Daoy (cell line): ENCODE measurements at regions not wholly inside any gene's neighbourhood (a gene's known extent, or its start where the extent isn't known, plus 50 kb on each side); places are given as distances from the start of the nearest gene placed in this dataset.
"Not testable (repeated sequence)": the region's sequence is repeated elsewhere in the genome, so short reads cannot be mapped to it uniquely, and the experiment has no call there.

Experiments used
- DNase-seq: peaks from one replicate; pipeline ENCODE4 v3.0.0-alpha.2; 2015; ENCODE audit warnings: low read depth

- no peak for DNase-seq
These were observed 113.5 kb downstream of the TMEM30B start for GRCh38 chr14:61167642-61168041.

DNA sequence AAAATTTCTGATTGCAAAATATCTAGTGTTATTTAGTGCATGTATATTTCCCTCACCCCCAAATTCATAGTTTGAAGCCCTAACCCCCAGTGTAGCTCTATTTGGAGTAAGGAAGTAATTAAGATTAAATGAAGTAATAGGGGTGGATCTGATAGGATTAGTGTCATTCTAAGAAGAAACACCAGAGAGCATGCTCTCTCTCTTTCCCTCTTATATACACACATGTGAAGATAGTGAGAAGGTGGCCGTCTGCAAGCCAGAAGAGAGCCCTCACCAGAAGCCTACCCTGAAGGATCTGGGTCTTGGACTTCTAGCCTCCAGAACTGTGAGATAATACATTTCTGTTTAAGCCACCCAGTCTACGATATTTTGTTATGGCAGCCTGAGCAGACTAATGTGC lies 120.3 kb downstream of the TMEM30B start:
- DNase-seq: no peak

- no peak for DNase-seq
These were observed 126.5 kb downstream of the TMEM30B start for GRCh38 chr14:61154641-61155040.

DNA sequence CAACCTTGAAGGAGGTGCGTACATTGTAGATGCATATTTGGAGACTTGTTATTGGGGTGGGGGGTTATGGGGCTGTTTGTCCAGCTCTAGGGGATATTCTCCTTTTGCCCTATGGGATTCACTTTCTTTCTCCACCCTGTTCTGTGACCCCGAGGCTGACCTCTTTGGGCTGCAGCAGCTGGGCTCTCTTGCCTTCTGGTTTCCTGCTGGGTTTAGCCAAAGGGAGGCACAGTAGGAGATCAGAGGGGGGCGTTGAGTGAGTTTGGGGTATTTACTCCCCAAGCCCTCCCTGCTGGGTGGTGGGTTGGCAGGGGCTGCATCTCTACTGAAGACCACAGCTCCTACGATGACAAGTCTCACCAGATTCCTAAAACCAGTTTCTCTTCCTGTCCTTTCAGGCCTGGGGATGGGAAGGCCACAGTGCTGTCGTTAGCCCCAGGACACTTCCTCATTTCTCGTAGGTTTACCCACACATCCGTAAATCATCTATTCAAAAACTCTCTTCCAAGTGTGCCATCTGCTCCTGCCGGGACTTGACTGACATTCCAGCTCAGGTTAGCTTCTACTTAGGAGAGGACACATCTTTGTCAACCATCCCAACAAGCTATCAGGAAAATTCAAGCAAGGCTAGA lies 127.1 kb downstream of the TMEM30B start:
- DNase-seq: no peak

GRCh38 chr14:61153431-61153830 lies 127.7 kb downstream of the TMEM30B start:
- DNase-seq: peak; percentile 83

GRCh38 chr14:61152851-61153364 lies 128.2 kb downstream of the TMEM30B start:
- DNase-seq: peak; percentile 76

DNA sequence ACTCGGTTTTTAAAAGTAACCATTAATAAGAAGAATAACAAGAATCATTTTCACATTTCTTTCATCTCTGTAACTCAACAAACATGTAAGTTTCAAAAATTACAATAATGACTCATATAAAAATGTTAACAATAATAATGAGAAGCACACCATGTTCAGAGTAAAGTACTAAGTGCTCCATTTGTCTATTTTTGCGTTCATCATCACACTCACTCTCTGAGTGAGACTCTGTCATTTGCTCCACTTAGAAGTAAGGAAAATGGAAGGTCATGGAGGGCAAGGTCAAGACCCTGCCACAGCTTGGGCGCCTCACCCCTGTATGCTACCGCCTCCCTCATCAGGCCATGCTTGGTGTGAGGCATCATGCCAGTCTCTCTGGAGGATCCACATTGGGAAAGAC lies 129.9 kb downstream of the TMEM30B start:
- no peak for DNase-seq

DNA sequence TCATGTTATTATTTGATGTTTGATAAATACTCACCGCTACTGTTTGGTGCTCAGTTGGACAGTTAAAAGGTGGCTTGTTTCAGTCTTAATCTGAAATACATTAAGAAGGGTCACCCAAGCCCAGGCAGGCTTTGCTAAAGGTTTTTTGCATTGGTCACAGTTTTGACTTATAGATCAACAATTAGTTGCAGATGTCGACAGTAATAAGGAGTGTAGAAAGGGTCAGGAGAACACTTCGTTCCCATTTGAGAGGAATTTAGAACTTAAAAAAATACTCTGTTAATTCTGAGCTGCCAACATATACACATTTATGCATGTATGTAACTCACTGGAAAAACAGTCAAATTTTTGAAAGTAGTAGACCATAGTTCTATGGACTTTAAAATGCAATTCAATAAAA lies 130.3 kb downstream of the TMEM30B start:
- no peak for DNase-seq

DNA sequence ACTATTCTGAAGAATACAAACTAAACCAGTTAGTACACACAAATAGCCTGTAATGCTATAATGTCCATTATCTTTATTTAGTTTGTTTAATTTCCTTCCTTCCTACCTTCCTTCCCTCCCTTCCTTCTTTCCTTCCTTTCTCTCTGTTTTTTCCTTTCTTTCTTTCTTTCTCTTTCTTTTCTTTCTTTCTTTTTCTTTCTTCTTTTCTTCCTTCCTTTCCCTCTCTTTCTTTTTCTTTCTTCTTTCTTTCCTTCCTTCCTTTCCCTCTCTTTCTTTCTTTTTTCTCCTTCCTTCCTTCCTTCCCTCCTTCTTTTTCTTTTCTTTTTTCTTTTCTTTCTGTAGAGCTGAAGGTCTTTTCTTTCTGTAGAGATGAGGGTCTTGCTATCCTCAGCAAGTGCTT lies 131.2 kb downstream of the TMEM30B start:
- DNase-seq: no peak

- no peak for DNase-seq
These were observed 132.3 kb downstream of the TMEM30B start for GRCh38 chr14:61148742-61149350.

DNA sequence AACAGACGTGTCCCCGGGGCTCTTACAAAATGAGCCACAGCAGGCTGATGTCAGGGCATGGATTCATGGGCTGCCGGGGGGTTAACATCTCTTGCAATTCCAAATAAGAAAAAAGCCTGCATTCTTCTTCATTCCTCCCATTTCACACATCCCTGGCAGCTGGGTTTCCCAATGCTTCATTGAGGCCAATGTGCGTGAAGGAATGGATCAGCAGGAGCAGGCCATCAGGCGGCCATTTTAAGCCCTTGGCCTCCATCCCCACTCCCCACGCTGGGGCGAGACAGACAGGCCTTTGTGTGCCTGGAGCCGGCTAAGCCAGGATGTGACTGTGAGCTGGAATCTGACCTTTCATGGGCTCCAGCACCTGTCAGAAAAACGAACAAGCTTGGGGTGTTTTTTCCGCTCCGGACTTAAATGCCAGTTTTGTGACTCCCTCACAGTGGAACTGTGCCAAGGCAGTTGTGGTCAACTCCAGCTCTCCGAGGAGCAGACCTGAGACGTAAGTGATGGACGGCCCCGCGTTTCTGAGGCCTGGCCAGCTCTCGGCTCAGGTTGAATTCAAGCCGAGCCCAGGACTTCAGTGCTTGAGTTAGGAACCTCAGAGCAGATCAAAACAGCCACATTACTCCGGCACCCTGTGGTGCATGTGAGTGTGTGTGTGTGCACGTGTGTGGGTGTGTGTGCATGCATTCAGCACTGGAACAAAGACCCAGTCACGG lies 133.1 kb downstream of the TMEM30B start:
- peak; percentile 95 for DNase-seq

GRCh38 chr14:61147381-61147821 lies 133.7 kb downstream of the TMEM30B start:
- peak; percentile 72 for DNase-seq

DNA sequence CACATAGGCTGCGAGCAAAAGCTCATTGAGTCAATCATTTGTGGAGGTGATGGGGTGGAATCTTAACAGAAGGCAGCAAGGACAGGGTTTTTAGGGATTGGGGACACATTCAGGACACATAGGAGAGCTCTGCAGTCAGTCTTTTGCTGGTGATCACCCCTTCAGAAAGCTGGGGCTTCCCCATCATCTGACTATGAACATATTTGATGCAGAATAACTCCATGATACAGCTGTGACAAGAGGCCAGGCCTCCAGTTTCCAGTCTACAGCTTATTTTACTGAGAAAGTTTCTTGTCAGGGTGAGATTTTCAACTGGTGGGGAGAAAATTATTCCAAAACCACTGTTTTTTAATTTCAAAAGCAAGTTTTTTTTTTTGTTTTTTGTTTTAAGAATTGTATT lies 134.2 kb downstream of the TMEM30B start:
- DNase-seq: peak; percentile 15

- DNase-seq: peak; percentile 92
These were observed 135.1 kb downstream of the TMEM30B start for GRCh38 chr14:61145903-61146481.

DNA sequence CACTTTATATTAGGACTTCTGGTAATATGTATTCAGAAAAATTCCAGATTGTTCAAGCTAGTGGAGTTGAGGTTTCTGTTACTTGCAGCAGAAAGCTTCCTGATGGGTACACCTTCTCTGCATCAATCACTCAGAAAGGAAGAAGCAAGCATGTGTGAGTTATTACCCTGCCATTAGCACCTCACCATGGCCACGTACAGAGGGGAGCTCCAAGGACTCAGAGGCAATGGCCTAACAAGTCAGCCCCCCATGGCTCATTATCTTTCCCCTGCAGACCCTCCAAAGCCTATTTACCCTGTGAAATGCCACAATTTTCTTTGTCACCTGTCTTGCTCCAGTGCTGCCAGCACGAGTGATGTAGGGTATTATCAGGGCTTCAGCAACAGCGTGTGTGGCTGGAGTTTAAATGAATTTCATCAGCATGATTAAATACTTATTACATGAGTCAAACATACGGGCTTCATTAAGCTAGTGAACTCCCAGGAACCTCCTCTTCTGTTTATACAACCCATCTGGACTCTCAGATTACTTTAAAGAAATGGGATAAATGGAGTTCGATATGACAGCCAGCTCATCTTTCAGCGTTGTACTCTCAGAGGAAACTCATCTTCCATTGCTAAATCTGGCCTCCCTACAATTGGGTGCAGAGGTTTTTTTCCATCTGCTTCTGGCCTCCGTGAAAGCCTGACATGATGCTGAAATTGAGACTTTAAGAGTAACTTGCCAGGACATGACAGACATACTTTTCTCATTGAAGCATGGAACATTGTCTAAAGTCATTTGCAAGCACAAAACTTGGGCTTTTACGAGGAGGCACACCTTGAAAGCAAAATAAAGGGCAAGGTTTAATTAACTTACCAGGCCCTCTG lies 135.9 kb downstream of the TMEM30B start:
- peak; percentile 67 for DNase-seq

- DNase-seq: not testable (repeated sequence)
These were observed 136.8 kb downstream of the TMEM30B start for GRCh38 chr14:61144117-61145033.

DNA sequence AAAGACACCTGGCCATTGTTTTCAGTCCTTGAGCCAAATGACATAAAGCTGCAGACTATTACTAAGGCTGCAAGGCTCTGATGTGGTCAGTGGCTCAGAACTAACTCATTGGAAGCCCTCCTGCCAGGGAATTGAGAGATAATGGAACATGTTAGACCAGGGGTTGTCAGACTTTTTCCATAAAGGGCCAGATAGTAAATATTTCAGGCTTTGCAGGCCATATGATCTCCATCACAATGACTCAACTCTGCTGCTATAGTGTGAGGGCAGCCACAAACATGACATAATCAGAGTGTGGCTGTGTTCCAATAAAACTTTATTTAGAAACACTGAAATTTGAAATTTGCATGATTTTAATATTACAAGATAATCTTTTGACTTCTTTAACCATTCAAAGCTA lies 140.3 kb downstream of the TMEM30B start:
- peak; percentile 91 for DNase-seq

- peak; percentile 36 for DNase-seq
These were observed 140.9 kb downstream of the TMEM30B start for GRCh38 chr14:61140271-61140670.

DNA sequence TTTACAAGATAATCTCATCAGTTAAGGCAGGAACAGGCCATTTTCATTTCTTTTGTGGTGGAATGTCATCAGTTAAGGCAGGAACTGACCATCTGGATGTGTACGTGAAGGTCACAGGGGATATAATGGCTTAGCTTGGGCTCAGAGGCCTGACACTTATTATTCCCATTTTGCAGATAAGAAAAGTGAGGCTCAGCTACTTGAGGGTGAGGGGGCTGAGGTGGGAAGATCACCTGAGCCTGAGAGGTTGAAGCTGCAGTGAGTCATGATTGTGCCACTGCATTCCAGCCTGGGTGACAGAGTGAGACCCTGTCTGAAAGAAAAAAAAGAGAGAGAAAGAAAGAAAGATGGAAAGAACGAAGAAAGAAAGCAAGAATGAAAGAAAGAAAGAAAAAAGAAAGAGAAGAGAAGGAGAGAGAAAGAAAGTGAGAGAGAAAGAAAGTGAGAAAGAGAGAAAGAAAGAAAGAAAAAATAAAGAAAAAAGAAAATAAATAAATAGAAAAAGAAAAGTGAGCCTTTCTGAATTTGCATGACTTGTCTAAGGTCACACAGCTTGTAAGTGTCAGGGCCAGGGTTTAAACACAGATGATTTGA lies 142.0 kb downstream of the TMEM30B start:
- DNase-seq: peak; percentile 17

DNA sequence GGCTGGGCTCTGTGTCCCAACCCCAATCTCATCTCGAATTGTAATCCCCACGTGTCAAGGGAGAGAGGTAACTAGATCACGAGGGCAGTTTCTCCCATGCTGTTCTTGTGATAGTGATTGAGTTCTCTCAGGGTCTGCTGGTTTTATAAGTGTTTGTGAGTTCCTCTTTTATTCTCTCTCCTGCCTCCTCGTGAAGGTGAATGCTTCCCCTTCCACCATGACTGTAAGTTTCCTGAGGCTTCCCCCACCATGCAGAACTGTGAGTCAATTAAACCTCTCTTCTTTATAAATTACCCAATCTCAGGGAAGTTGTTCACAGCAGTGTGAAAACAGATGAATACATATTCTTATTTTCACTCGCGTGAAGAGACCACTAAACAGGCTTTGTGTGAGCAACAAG lies 148.2 kb downstream of the TMEM30B start:
- DNase-seq: no peak
